ENCODE measurements at regions not wholly inside any gene's neighbourhood (a gene's known extent, or its start where the extent isn't known, plus 50 kb on each side); places are given as distances from the start of the nearest gene placed in this dataset.
"Not testable (repeated sequence)": the region's sequence is repeated elsewhere in the genome, so short reads cannot be mapped to it uniquely, and the experiment has no call there.

DNA sequence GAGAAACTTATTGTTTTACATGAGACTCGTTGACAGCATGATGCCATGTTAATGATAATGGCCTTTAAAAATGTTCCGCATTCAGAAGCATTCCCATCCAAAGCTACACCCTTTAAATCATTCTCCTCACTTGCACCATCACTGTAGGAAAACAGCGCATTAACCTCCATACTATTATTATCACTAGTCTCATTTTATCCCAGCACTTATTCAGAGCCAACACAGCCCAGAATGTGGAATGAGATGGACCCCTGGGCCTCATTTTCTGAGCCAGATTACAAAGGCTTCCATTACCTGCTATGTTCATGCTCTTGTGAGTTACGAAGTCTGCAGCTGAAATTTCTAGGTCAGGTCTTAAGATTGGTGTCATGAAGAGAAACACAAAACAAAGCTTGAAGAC lies 159.4 kb downstream of the HS3ST3A1 start:
- ATAC-seq (no peak), DNase-seq (no peak)
- intact Hi-C loops (cut with micrococcal nuclease): no loop called here

DNA sequence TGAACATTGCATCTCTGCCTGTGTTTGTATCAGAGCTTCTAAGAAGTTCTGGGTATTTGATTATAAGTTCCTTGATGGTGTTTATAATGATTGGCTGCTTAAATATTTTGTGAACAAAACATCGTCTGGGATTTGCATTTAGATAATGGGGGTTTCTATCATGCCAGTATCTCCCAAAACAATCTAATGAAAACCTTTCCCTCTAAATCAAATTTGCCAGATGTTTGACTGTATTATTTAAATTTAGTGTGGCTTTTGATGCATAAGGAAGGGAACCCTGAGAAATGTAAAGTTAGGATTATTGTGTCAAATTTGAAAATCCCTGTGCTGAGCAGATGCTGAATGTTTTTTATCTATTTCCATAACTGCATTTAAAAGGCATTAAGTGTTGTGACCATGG lies 159.9 kb downstream of the HS3ST3A1 start:
- DNase-seq (no peak), ATAC-seq (no peak)
- intact Hi-C loops (cut with micrococcal nuclease): no loop called here

GRCh38 chr17:13437966-13438779 lies 163.6 kb downstream of the HS3ST3A1 start:
- intact Hi-C loops (cut with micrococcal nuclease): no loop called here
- DNase-seq (no peak), ATAC-seq (no peak)

DNA sequence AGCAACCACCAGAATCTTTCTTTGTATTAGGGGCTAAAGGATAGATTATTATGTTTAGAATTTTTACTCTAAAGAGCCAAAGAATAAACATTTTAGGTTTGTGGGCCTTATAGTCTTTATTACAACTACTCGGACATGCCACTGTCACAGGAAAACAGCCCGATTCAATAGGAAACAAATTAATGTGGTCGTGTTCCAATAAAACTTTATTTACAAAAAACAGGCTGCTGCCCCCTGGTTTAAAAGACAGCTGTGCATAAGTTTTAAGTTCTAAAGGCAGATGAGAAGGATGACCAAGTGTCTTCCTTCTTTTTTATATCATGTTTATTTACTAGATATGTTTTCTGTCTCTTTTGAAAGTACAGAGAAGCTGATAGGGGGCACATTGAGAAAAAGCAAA lies 166.5 kb downstream of the HS3ST3A1 start:
- intact Hi-C loops (cut with micrococcal nuclease): no loop called here
- no peak for ATAC-seq

GRCh38 chr17:13429201-13429600 lies 172.5 kb downstream of the HS3ST3A1 start:
- ATAC-seq (no peak), DNase-seq (no peak)
- intact Hi-C loops (cut with micrococcal nuclease): no loop called here

More for the DNA sequence above, 166.5 kb downstream of the HS3ST3A1 start:
- DNase-seq: no peak

- DNase-seq (no peak), ATAC-seq (no peak)
- intact Hi-C loops (cut with micrococcal nuclease): no loop called here
These were observed 173.1 kb downstream of the HS3ST3A1 start for GRCh38 chr17:13428611-13429042.

DNA sequence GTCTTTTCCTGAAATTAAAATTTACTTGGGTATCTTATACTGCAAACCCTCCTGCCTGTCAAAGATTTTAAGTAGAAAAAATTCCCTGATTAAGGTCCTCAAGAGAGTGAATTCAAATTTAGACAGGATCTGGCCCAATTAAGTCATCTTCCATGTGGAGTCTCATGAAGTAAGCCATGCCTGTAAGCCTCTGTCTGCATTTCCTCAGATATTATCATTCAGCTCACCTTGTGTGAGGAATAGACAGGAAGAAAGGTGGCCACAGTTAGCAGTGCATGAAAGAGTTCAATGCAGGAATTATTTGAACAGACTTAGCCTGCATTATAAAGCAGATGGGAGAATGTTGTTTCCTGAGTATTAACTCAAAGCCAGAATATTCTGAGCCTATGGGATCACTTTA lies 174.7 kb downstream of the HS3ST3A1 start:
- ATAC-seq (no peak), DNase-seq (no peak)
- intact Hi-C loops (cut with micrococcal nuclease): no loop called here

DNA sequence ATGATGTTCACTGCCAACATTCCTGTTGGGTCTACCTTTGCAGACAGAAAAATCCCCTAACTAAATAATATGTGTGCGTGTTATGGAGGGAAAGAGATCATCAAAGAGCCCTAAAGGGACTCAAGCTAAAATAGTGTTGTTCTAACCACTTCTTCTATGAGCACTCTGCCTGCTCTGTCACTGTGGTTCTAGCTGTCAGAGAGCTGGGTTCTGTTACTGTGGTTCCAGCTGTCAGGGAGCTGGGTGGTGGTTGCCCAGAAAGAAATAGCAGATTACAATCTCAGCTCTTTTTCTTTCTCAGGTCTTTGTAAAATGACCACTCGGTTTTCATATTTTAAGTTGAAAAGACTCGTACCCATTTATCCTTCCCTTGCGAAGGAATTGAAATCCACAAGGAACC lies 176.3 kb downstream of the HS3ST3A1 start:
- no peak for DNase-seq
- intact Hi-C loops (cut with micrococcal nuclease): no loop called here
- ATAC-seq: no peak

GRCh38 chr17:13421581-13422130 lies 180.1 kb downstream of the HS3ST3A1 start:
- intact Hi-C loops (cut with micrococcal nuclease): no loop called here
- ATAC-seq (no peak), DNase-seq (no peak)

DNA sequence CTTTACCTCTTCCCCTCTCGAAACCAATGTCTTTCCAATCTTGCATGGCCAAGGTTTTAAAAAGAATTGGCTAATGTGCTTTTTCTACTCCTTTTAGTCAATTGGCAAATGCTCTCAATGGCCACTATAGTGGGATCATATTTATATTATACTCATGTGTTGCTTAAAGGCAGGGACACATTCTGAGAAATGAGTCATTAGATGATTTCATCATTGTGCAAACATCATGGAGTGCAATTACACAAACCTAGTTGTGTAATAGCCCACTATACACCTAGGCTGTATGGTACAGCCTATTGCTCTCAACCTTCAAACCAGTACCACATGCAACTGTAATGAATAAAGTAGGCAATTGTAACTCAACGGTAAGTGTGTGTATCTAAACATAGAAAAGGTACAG lies 180.9 kb downstream of the HS3ST3A1 start:
- intact Hi-C loops (cut with micrococcal nuclease): no loop called here
- DNase-seq (no peak), ATAC-seq (no peak)

GRCh38 chr17:13420418-13420826 lies 181.3 kb downstream of the HS3ST3A1 start:
- no peak for ATAC-seq
- intact Hi-C loops (cut with micrococcal nuclease): no loop called here

GRCh38 chr17:13419676-13420075 lies 182.1 kb downstream of the HS3ST3A1 start:
- intact Hi-C loops (cut with micrococcal nuclease): no loop called here
- ATAC-seq (no peak), DNase-seq (no peak)

More at GRCh38 chr17:13420418-13420826, 181.3 kb downstream of the HS3ST3A1 start:
- DNase-seq: no peak

GRCh38 chr17:13418891-13419290 lies 182.8 kb downstream of the HS3ST3A1 start:
- DNase-seq: no peak
- intact Hi-C loops (cut with micrococcal nuclease): no loop called here
- ATAC-seq: no peak

DNA sequence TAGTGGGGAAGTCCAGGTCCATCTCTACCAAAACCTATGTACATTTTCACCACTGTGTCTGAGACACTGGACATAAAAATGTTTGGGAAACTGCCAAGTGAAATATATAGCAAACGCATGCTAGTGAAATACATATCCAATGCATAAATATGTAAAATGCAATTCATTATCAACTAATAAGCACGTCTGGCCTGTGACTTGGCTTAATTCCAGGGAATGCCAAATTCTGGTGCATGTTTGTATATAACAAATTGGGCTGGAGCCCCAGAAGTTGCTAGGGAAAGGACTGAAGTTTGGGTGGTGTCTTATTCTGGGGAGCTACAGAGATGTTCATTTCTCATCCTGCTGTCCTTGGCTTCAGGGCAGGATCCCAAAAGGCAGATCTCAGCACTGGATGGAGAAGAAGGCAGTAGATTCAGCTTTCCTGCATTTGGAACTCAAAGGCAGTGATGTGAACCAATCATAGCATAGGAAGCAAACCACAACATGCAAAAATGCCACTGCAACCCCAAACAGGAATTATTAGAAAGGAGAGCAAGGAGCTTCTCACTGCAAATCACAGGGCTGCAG lies 184.3 kb downstream of the HS3ST3A1 start:
- ATAC-seq: no peak
- DNase-seq: no peak
- intact Hi-C loops (cut with micrococcal nuclease): no loop called here

- DNase-seq: no peak
- intact Hi-C loops (cut with micrococcal nuclease): no loop called here
- ATAC-seq: peak; percentile 92
These were observed 184.9 kb downstream of the HS3ST3A1 start for GRCh38 chr17:13416748-13417363.

DNA sequence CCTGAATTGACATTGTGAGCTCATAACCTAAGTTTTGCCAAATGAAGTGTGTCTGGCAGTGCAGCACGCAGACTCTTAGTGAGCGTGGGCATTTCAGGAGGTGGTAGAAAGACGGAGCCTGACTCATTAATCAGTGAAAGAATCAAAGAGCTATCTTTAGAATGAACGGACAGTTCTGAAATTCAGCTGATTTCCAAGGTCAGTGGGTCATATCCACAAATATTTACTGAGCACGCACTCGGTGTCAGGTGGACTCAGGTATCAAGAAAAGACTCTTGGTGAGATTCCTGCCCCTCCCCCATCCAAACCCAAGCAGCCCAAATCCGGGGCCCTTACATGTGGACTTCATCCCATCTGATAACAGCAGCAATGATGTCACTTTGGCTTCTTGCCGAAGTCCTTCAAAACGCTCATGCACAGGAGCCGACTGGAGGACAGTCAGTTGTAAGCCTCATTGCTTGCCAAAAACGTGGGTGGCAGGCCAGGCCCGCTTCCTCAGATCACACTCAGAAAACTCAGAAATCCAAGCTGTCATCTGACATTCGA lies 185.8 kb downstream of the HS3ST3A1 start:
- DNase-seq (peak; percentile 62), ATAC-seq (peak; percentile 89)
- intact Hi-C loops (cut with micrococcal nuclease): no loop called here

DNA sequence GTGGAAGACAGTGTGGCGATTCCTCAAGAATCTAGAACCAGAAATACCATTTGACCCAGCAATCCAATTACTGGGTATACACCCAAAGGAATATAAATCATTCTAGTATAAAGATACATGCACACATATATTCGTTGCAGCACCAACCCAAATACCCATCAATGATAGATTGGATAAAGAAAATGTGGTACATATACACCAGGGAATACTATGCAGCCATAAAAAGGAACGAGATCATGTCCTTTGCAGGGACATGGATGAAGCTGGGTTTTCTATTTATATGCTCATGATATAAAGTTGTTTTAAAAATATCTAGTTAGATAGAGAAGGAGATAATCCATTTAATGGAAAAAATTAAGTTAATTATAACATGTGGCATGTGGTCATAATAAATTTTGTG lies 186.5 kb downstream of the HS3ST3A1 start:
- ATAC-seq; DNase-seq; intact Hi-C loops (cut with micrococcal nuclease): not testable (repeated sequence)

DNA sequence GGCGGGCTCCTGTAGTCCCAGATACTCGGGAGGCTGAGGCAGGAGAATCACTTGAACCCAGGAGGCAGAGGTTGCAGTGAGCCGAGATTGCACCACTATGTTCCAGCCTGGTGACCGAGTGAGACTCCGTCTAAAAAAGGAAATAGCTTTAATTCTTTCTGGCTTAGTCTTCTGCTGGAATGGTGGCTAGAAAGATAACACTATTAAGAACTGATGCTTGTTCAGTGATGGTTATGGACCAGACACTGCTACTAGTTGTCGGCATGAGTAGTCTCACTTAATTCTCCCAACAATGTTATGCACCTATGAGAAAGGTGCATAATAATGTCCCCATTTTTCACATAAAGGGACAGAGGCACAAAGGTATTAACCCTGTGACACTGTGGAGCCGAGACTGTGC lies 188.7 kb downstream of the HS3ST3A1 start:
- no peak for ATAC-seq

DNA sequence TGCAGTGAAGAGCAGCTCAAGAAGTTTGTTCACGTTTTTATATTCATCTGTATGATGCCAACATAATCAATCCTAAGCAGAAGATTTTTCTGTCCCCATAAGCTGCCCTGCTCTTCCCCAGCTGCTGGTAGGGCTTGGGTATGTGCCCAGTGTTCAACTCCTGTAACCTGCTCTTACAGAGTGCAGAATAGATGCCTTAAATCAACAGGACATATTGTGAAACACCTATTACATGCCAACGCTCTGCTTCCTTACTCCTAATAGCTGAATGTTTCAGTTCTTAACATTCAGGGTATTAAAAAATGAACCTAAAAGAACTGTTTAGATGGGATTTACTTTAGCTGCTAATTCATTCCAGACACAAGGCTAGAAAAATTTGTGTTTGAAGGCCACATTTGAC lies 190.9 kb downstream of the HS3ST3A1 start:
- intact Hi-C loops (cut with micrococcal nuclease): no loop called here
- peak; percentile 39 for DNase-seq
- peak; percentile 78 for ATAC-seq

More for the DNA sequence above, 188.7 kb downstream of the HS3ST3A1 start:
- no peak for DNase-seq
- intact Hi-C loops (cut with micrococcal nuclease): no loop called here

- intact Hi-C loops (cut with micrococcal nuclease): no loop called here
- no peak for ATAC-seq
- no peak for DNase-seq
These were observed 191.5 kb downstream of the HS3ST3A1 start for GRCh38 chr17:13410214-13410613.
